ENCODE measurements at regions not wholly inside any gene's neighbourhood (a gene's known extent, or its start where the extent isn't known, plus 50 kb on each side); places are given as distances from the start of the nearest gene placed in this dataset.

- DNase-seq (ENCODE audit: low read depth), result no peak
- no peak overlapping the region for H3K4me3 ChIP-seq (ENCODE audit: control insufficient read depth, low read depth, low read length)
- TF ChIP-seq, protein P1, sequence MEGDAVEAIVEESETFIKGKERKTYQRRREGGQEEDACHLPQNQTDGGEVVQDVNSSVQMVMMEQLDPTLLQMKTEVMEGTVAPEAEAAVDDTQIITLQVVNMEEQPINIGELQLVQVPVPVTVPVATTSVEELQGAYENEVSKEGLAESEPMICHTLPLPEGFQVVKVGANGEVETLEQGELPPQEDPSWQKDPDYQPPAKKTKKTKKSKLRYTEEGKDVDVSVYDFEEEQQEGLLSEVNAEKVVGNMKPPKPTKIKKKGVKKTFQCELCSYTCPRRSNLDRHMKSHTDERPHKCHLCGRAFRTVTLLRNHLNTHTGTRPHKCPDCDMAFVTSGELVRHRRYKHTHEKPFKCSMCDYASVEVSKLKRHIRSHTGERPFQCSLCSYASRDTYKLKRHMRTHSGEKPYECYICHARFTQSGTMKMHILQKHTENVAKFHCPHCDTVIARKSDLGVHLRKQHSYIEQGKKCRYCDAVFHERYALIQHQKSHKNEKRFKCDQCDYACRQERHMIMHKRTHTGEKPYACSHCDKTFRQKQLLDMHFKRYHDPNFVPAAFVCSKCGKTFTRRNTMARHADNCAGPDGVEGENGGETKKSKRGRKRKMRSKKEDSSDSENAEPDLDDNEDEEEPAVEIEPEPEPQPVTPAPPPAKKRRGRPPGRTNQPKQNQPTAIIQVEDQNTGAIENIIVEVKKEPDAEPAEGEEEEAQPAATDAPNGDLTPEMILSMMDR (IDR thresholded peaks at IDR 0.05; ENCODE audit: control insufficient read depth, insufficient read depth, low read depth, low read length, missing control alignments), result no peak
Observed at GRCh38 chr19:30106417-30107095, 164.5 kb downstream of the URI1 start.

- TF ChIP-seq, protein P1 (IDR thresholded peaks at IDR 0.05; ENCODE audit: control insufficient read depth, insufficient read depth, low read depth, low read length, missing control alignments), result no peak
- no peak for DNase-seq (ENCODE audit: low read depth)
- H3K4me3 ChIP-seq (ENCODE audit: control insufficient read depth, low read depth, low read length), result no peak overlapping the region
Observed at GRCh38 chr19:30107251-30107650, 165.2 kb downstream of the URI1 start.

GRCh38 chr19:30109565-30109964 lies 167.5 kb downstream of the URI1 start:
- DNase-seq (ENCODE audit: low read depth), result no peak
- TF ChIP-seq, protein P1 (IDR thresholded peaks at IDR 0.05; ENCODE audit: control insufficient read depth, insufficient read depth, low read depth, low read length, missing control alignments), result no peak
- no peak overlapping the region for H3K4me3 ChIP-seq (ENCODE audit: control insufficient read depth, low read depth, low read length)

GRCh38 chr19:30111021-30111855 lies 169.2 kb downstream of the URI1 start:
- TF ChIP-seq, protein P1 (IDR thresholded peaks at IDR 0.05; ENCODE audit: control insufficient read depth, insufficient read depth, low read depth, low read length, missing control alignments), result no peak
- H3K4me3 ChIP-seq (ENCODE audit: control insufficient read depth, low read depth, low read length), result no peak overlapping the region
- no peak for DNase-seq (ENCODE audit: low read depth)

GRCh38 chr19:30112171-30112570 lies 170.1 kb downstream of the URI1 start:
- no peak for DNase-seq (ENCODE audit: low read depth)
- no peak overlapping the region for H3K4me3 ChIP-seq (ENCODE audit: control insufficient read depth, low read depth, low read length)
- TF ChIP-seq, protein P1 (IDR thresholded peaks at IDR 0.05; ENCODE audit: control insufficient read depth, insufficient read depth, low read depth, low read length, missing control alignments), result no peak

DNA sequence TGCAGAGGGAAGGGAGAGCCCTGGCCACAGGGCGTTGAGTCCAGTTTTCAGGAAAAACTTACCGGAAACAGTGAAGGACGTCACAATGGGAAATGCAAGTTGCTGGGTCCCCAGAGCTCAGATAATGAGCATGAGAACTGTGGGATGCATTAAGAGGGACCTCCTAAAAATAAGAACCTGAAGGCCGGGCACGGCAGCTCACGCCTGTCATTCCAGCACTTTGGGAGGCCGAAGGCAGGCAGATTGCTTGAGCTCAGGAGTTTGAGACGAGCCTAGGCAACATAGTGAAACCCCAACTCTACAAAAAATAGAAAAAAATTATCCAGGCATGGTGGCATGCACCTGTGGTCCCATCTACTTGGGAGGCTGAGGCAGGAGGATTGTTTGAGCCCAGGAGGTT lies 170.6 kb downstream of the URI1 start:
- DNase-seq (ENCODE audit: low read depth), result no peak
- TF ChIP-seq, protein P1 (IDR thresholded peaks at IDR 0.05; ENCODE audit: control insufficient read depth, insufficient read depth, low read depth, low read length, missing control alignments), result no peak
- H3K4me3 ChIP-seq (ENCODE audit: control insufficient read depth, low read depth, low read length), result no peak overlapping the region
